ENCODE measurements at regions not wholly inside any gene's neighbourhood (a gene's known extent, or its start where the extent isn't known, plus 50 kb on each side); places are given as distances from the start of the nearest gene placed in this dataset.

DNA sequence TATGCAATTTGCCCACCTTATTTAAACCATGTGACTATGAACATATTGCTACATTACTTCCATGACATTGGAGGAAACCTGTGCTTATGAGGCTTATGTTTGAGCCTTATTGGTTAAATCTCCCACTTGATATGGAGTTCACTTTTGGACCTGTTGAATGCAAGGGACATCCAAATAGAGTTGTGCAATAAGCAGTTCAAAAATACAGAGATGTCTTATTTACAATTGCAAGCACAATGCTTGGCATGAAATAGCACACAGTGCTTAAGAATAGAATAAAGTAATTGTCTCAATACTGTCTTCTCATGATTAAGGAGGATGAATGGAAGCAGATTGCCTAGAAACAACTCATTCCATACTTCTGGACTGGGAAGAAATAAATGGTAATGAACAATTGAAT is 793.5 kb downstream of the METTL4 start:
- no peak overlapping the region for H3K4me3 ChIP-seq (ENCODE audit: insufficient read depth in 1 of 2, low read depth in 1 of 2, low read length in 2 of 2)
- H3K36me3 ChIP-seq (ENCODE audit: control insufficient read depth in 1 of 2, insufficient read depth in 2 of 2, low read depth in 1 of 2, low read length in 2 of 2) = no peaks in the 10 kb centered on the region
- H2BK120ac ChIP-seq (ENCODE audit: low read depth, low read length) = no peak overlapping the region
- H2AK5ac ChIP-seq (ENCODE audit: low read length, severe bottlenecking) = no peak overlapping the region
- H3K18ac ChIP-seq (ENCODE audit: low read depth in 1 of 2, low read length in 2 of 2) = no peak overlapping the region
- no peak overlapping the region for H3K23ac ChIP-seq (ENCODE audit: low read length in 2 of 2)
- no peak overlapping the region for H3K4ac ChIP-seq (ENCODE audit: low read depth in 1 of 2, low read length in 2 of 2)
- H2BK5ac ChIP-seq (ENCODE audit: low read depth, low read length, poor library complexity, severe bottlenecking) = no peak overlapping the region
- no peak overlapping the region for H3K14ac ChIP-seq (ENCODE audit: low read length in 2 of 2)
- H2BK15ac ChIP-seq (ENCODE audit: low read depth, poor library complexity, severe bottlenecking) = no peak overlapping the region
- no peaks in the 10 kb centered on the region for H3K4me1 ChIP-seq (ENCODE audit: control insufficient read depth, insufficient read depth, low read depth, low read length)
- no peak overlapping the region for H2AFZ ChIP-seq (ENCODE audit: low read depth, low read length)
- no peak overlapping the region for H4K8ac ChIP-seq (ENCODE audit: low read length)
- H2BK12ac ChIP-seq (ENCODE audit: low read length in 2 of 2) = no peak overlapping the region
- no peak overlapping the region for H3K9ac ChIP-seq (ENCODE audit: low read length)
- H3K27ac ChIP-seq (ENCODE audit: low read length, poor library complexity, severe bottlenecking) = no peak overlapping the region
- no peaks in the 10 kb centered on the region for H3K9me3 ChIP-seq (ENCODE audit: control insufficient read depth, low read length)
- no peaks in the 10 kb centered on the region for H3K79me1 ChIP-seq (replicated peaks; ENCODE audit: low read length, poor library complexity, severe bottlenecking)
- no peaks in the 10 kb centered on the region for H3K27me3 ChIP-seq (ENCODE audit: control insufficient read depth in 1 of 2, insufficient read depth in 1 of 2, low read length in 2 of 2)
- DNase-seq = no peak
- no peak overlapping the region for H3K4me2 ChIP-seq (ENCODE audit: low read length, poor library complexity, severe bottlenecking)
- H4K91ac ChIP-seq (ENCODE audit: low read length) = no peak overlapping the region

DNA sequence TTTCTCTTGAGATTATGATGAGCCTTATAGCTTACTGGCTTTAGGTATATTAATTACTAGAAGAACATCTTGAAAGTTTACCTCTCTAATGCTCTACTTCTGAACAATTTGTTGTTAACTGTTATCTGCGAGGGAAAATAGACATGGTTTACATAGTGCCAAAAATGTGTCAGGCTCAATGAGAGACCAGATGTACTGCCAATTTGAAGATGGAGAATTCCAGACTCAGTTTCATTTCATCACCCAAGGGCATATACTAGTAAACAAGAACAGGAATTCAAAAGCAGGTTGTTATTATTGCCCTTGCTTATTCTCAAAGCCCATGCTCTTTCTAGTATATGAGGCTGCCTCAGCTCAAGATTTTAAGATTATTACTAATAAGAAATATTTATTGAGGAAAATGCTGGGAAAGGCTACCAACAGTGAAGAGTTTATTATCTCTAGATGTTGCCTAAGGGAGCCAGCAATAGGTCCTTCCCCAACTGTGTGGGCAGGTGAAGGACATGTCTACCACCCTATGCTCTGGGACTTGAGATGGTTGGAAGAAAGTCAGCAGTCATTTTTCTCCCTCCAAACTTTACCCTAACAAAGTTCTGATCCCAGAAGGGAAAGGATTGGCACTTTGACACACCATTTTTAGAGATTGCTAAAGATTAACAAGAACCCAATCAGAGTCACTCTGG is 792.7 kb downstream of the METTL4 start:
- H3K9ac ChIP-seq (ENCODE audit: low read length) = no peak overlapping the region
- no peak overlapping the region for H3K4me2 ChIP-seq (ENCODE audit: low read length, poor library complexity, severe bottlenecking)
- H4K91ac ChIP-seq (ENCODE audit: low read length) = no peak overlapping the region
- H2AFZ ChIP-seq (ENCODE audit: low read depth, low read length) = no peak overlapping the region
- H3K23ac ChIP-seq (ENCODE audit: low read length in 2 of 2) = no peak overlapping the region
- no peak overlapping the region for H4K8ac ChIP-seq (ENCODE audit: low read length)
- no peaks in the 10 kb centered on the region for H3K36me3 ChIP-seq (ENCODE audit: control insufficient read depth in 1 of 2, insufficient read depth in 2 of 2, low read depth in 1 of 2, low read length in 2 of 2)
- H3K79me1 ChIP-seq (replicated peaks; ENCODE audit: low read length, poor library complexity, severe bottlenecking) = no peaks in the 10 kb centered on the region
- WGBS = 100% methylated on average over 1 of the region's 1 CpG
- no peak overlapping the region for H2BK12ac ChIP-seq (ENCODE audit: low read length in 2 of 2)
- no peaks in the 10 kb centered on the region for H3K4me1 ChIP-seq (ENCODE audit: control insufficient read depth, insufficient read depth, low read depth, low read length)
- H3K18ac ChIP-seq (ENCODE audit: low read depth in 1 of 2, low read length in 2 of 2) = no peak overlapping the region
- H3K4ac ChIP-seq (ENCODE audit: low read depth in 1 of 2, low read length in 2 of 2) = no peak overlapping the region
- H2AK5ac ChIP-seq (ENCODE audit: low read length, severe bottlenecking) = no peak overlapping the region
- H2BK120ac ChIP-seq (ENCODE audit: low read depth, low read length) = no peak overlapping the region
- H3K27ac ChIP-seq (ENCODE audit: low read length, poor library complexity, severe bottlenecking) = no peak overlapping the region
- no peak overlapping the region for H2BK5ac ChIP-seq (ENCODE audit: low read depth, low read length, poor library complexity, severe bottlenecking)
- no peak overlapping the region for H3K14ac ChIP-seq (ENCODE audit: low read length in 2 of 2)
- no peak overlapping the region for H2BK15ac ChIP-seq (ENCODE audit: low read depth, poor library complexity, severe bottlenecking)
- H3K9me3 ChIP-seq (ENCODE audit: control insufficient read depth, low read length) = no peaks in the 10 kb centered on the region
- no peak overlapping the region for H3K4me3 ChIP-seq (ENCODE audit: insufficient read depth in 1 of 2, low read depth in 1 of 2, low read length in 2 of 2)
- no peak for DNase-seq
- no peaks in the 10 kb centered on the region for H3K27me3 ChIP-seq (ENCODE audit: control insufficient read depth in 1 of 2, insufficient read depth in 1 of 2, low read length in 2 of 2)

DNA sequence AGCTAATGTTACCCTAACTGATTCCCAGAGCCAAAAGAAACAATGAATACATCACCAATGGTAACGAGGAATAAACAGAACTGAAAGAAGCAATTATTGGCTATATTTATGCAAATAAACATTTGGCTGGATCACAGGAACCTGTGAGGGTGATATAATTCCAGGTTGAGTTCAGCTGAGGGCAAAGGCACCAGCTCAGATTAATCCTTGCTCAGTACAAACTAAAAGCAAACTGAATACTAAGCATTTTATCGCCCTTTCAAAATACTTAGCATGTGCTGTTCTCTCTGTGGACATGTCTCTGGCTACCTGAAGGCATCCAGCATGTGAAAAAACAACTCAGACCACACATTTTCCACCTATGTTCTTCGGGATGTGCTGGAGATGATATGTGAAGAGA is 791.7 kb downstream of the METTL4 start:
- Histone ChIP-seq H4K8ac (ENCODE audit: low read length) (no peak overlapping the region), H3K23ac (ENCODE audit: low read length in 2 of 2) (no peak overlapping the region), H3K79me1 (replicated peaks; ENCODE audit: low read length, poor library complexity, severe bottlenecking) (no peaks in the 10 kb centered on the region), H4K91ac (ENCODE audit: low read length) (no peak overlapping the region), H2BK5ac (ENCODE audit: low read depth, low read length, poor library complexity, severe bottlenecking) (no peak overlapping the region), H2BK120ac (ENCODE audit: low read depth, low read length) (no peak overlapping the region), H3K9me3 (ENCODE audit: control insufficient read depth, low read length) (no peaks in the 10 kb centered on the region), H3K18ac (ENCODE audit: low read depth in 1 of 2, low read length in 2 of 2) (no peak overlapping the region), H3K27ac (ENCODE audit: low read length, poor library complexity, severe bottlenecking) (no peak overlapping the region), H3K27me3 (ENCODE audit: control insufficient read depth in 1 of 2, insufficient read depth in 1 of 2, low read length in 2 of 2) (no peaks in the 10 kb centered on the region), H2AFZ (ENCODE audit: low read depth, low read length) (no peak overlapping the region), H3K4me1 (ENCODE audit: control insufficient read depth, insufficient read depth, low read depth, low read length) (no peaks in the 10 kb centered on the region), H2BK12ac (ENCODE audit: low read length in 2 of 2) (no peak overlapping the region), H3K36me3 (ENCODE audit: control insufficient read depth in 1 of 2, insufficient read depth in 2 of 2, low read depth in 1 of 2, low read length in 2 of 2) (no peaks in the 10 kb centered on the region), H3K4me3 (ENCODE audit: insufficient read depth in 1 of 2, low read depth in 1 of 2, low read length in 2 of 2) (no peak overlapping the region), H3K14ac (ENCODE audit: low read length in 2 of 2) (no peak overlapping the region), H3K4ac (ENCODE audit: low read depth in 1 of 2, low read length in 2 of 2) (no peak overlapping the region), H2AK5ac (ENCODE audit: low read length, severe bottlenecking) (no peak overlapping the region), H3K9ac (ENCODE audit: low read length) (no peak overlapping the region), H3K4me2 (ENCODE audit: low read length, poor library complexity, severe bottlenecking) (no peak overlapping the region), H2BK15ac (ENCODE audit: low read depth, poor library complexity, severe bottlenecking) (no peak overlapping the region)
- no peak for DNase-seq
- 30% methylated on average over 1 of the region's 3 CpGs for WGBS

DNA sequence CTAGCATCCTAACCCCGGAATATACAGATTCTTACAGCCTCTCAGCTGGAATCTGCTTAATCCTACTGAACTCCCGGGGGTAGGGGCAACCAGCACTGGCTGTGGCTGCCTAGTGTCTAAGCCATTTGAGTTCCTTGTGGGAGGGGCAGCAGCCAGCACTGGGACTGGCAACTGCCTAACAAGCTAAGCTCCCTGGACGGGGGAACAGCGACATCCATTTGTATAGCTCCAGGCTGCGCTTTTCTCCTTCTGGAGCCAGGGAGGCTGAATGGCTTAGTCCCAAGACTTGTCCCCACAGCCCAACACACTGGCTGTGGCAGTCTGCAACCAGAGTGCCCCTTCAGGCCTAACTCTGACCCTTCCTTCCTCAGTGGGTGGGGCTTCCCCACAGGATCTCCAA is 787.2 kb downstream of the METTL4 start:
- Histone ChIP-seq H3K4me1 (ENCODE audit: control insufficient read depth, insufficient read depth, low read depth, low read length) (no peaks in the 10 kb centered on the region), H2BK15ac (ENCODE audit: low read depth, poor library complexity, severe bottlenecking) (no peak overlapping the region), H3K4me3 (ENCODE audit: insufficient read depth in 1 of 2, low read depth in 1 of 2, low read length in 2 of 2) (no peak overlapping the region), H3K9me3 (ENCODE audit: control insufficient read depth, low read length) (no peaks in the 10 kb centered on the region), H2BK12ac (ENCODE audit: low read length in 2 of 2) (no peak overlapping the region), H2AFZ (ENCODE audit: low read depth, low read length) (no peak overlapping the region), H3K4me2 (ENCODE audit: low read length, poor library complexity, severe bottlenecking) (no peak overlapping the region), H3K27me3 (ENCODE audit: control insufficient read depth in 1 of 2, insufficient read depth in 1 of 2, low read length in 2 of 2) (no peaks in the 10 kb centered on the region), H3K79me1 (replicated peaks; ENCODE audit: low read length, poor library complexity, severe bottlenecking) (no peaks in the 10 kb centered on the region), H4K8ac (ENCODE audit: low read length) (no peak overlapping the region), H2AK5ac (ENCODE audit: low read length, severe bottlenecking) (no peak overlapping the region), H2BK120ac (ENCODE audit: low read depth, low read length) (no peak overlapping the region), H4K91ac (ENCODE audit: low read length) (no peak overlapping the region), H3K18ac (ENCODE audit: low read depth in 1 of 2, low read length in 2 of 2) (no peak overlapping the region), H2BK5ac (ENCODE audit: low read depth, low read length, poor library complexity, severe bottlenecking) (no peak overlapping the region), H3K23ac (ENCODE audit: low read length in 2 of 2) (no peak overlapping the region), H3K27ac (ENCODE audit: low read length, poor library complexity, severe bottlenecking) (no peak overlapping the region), H3K4ac (ENCODE audit: low read depth in 1 of 2, low read length in 2 of 2) (no peak overlapping the region), H3K9ac (ENCODE audit: low read length) (no peak overlapping the region), H3K14ac (ENCODE audit: low read length in 2 of 2) (no peak overlapping the region), H3K36me3 (ENCODE audit: control insufficient read depth in 1 of 2, insufficient read depth in 2 of 2, low read depth in 1 of 2, low read length in 2 of 2) (no peaks in the 10 kb centered on the region)
- 74% methylated on average over 5 of the region's 5 CpGs for WGBS
- no peak for DNase-seq
